ENCODE measurements at regions not wholly inside any gene's neighbourhood (a gene's known extent, or its start where the extent isn't known, plus 50 kb on each side); places are given as distances from the start of the nearest gene placed in this dataset.

DNA sequence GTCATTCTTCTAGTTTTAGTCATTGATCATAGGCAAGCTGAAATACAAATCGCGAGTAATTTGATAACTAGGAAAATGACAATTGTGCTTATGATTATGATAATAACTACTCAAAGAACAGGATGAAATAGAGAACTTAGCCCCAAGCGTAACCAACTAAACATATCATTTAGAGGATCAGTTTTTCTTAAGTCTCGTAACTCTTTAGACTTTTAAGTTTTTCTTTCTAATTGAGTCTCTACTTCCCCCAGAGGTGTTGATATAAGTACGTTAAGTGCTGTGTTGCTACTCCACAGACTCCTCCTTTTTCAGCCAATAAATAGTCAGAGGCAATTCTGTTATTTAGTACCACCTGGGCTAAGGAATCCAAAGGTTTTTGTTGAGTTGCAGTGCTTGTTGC lies 96.3 kb downstream of the NHLRC3 start:
- ATAC-seq (ENCODE audit: low read depth) (no peak), DNase-seq (ENCODE audit: low spot score) (no peak)
- Histone ChIP-seq H3K36me3 (ENCODE audit: low read depth) (no peaks in the 10 kb centered on the region), H3K9me3 (ENCODE audit: severe bottlenecking) (no peaks in the 10 kb centered on the region), H3K4me1 (ENCODE audit: insufficient read depth, poor library complexity, severe bottlenecking) (no peaks in the 10 kb centered on the region), H3K4me3 (ENCODE audit: severe bottlenecking) (no peak overlapping the region), H3K27ac (ENCODE audit: poor library complexity, severe bottlenecking) (no peak overlapping the region), H3K27me3 (ENCODE audit: insufficient read depth, poor library complexity, severe bottlenecking) (no peaks in the 10 kb centered on the region)
- TF ChIP-seq CTCF (IDR thresholded peaks at IDR 0.05; ENCODE audit: poor library complexity, severe bottlenecking) = no peak

DNA sequence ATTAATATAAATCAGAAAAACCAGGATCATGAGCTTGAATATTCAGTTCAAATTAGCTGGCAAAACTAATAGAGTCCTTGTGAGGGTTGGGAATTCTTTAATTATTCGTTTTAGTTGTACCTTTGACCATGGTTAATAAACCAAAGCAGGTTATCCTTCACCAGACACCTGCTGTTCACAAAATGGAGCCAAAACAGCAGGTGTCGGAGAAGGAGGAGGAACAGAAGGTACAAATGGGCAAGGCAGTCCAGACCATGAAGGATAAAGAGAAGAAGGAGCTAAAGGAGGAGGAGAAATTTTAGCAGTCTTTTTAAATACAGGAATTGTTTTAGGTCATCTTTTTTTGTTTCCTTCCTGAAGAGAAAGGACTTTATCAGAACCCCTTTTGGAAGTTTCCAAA lies 106.1 kb downstream of the NHLRC3 start:
- DNase-seq (ENCODE audit: low spot score) (no peak), ATAC-seq (ENCODE audit: low read depth) (no peak)
- peaks cover 4% of the 10 kb centered on the region for H3K4me1 ChIP-seq (ENCODE audit: insufficient read depth, poor library complexity, severe bottlenecking)
- H3K4me3 ChIP-seq (ENCODE audit: severe bottlenecking) = no peak overlapping the region
- no peak overlapping the region for H3K27ac ChIP-seq (ENCODE audit: poor library complexity, severe bottlenecking)
- H3K36me3 ChIP-seq (ENCODE audit: low read depth) = no peaks in the 10 kb centered on the region
- no peaks in the 10 kb centered on the region for H3K9me3 ChIP-seq (ENCODE audit: severe bottlenecking)
- H3K27me3 ChIP-seq (ENCODE audit: insufficient read depth, poor library complexity, severe bottlenecking) = peaks cover 24% of the 10 kb centered on the region
- no peak for TF ChIP-seq CTCF (IDR thresholded peaks at IDR 0.05; ENCODE audit: poor library complexity, severe bottlenecking)

- peak; percentile 87 for TF ChIP-seq CTCF (IDR thresholded peaks at IDR 0.05; ENCODE audit: poor library complexity, severe bottlenecking)
- H3K36me3 ChIP-seq (ENCODE audit: low read depth) = no peaks in the 10 kb centered on the region
- peaks cover 24% of the 10 kb centered on the region for H3K27me3 ChIP-seq (ENCODE audit: insufficient read depth, poor library complexity, severe bottlenecking)
- H3K27ac ChIP-seq (ENCODE audit: poor library complexity, severe bottlenecking) = no peak overlapping the region
- H3K4me3 ChIP-seq (ENCODE audit: severe bottlenecking) = no peak overlapping the region
- peaks cover 4% of the 10 kb centered on the region for H3K4me1 ChIP-seq (ENCODE audit: insufficient read depth, poor library complexity, severe bottlenecking)
- no peaks in the 10 kb centered on the region for H3K9me3 ChIP-seq (ENCODE audit: severe bottlenecking)
- no peak for DNase-seq (ENCODE audit: low spot score)
- ATAC-seq (ENCODE audit: low read depth) = peak; percentile 22; the same call in 1 of the 3 replicates
Observed at GRCh38 chr13:39144941-39145533, 106.8 kb downstream of the NHLRC3 start.

- ATAC-seq (ENCODE audit: low read depth) (peak; percentile 88), DNase-seq (ENCODE audit: low spot score) (no peak)
- peaks cover 4% of the 10 kb centered on the region for H3K4me1 ChIP-seq (ENCODE audit: insufficient read depth, poor library complexity, severe bottlenecking)
- no peak overlapping the region for H3K27ac ChIP-seq (ENCODE audit: poor library complexity, severe bottlenecking)
- no peak for TF ChIP-seq CTCF (IDR thresholded peaks at IDR 0.05; ENCODE audit: poor library complexity, severe bottlenecking)
- no peaks in the 10 kb centered on the region for H3K9me3 ChIP-seq (ENCODE audit: severe bottlenecking)
- no peaks in the 10 kb centered on the region for H3K36me3 ChIP-seq (ENCODE audit: low read depth)
- no peak overlapping the region for H3K4me3 ChIP-seq (ENCODE audit: severe bottlenecking)
- peaks cover 12% of the 10 kb centered on the region for H3K27me3 ChIP-seq (ENCODE audit: insufficient read depth, poor library complexity, severe bottlenecking)
Observed at GRCh38 chr13:39148513-39148961, 110.3 kb downstream of the NHLRC3 start.

DNA sequence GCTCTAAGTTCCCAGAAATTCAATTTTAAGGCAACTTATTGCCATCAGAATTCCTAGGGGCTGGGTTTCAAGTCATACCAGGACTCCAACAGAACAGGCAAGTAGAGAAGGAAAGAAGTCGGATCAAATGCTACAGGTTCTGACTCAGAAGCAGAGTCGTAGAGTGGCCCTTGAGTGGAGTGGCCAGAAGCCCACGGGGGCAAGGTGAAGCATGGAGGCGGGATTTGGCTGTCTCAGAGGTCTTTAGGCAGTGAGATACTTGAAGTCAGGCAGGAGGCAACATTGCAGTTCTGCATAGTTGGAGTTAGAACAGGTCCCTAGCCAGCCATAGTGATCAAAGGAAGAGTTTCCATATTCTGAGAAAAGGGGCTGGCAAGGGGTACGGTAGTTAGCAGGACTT lies 111.6 kb downstream of the NHLRC3 start:
- no peaks in the 10 kb centered on the region for H3K27me3 ChIP-seq (ENCODE audit: insufficient read depth, poor library complexity, severe bottlenecking)
- ATAC-seq (ENCODE audit: low read depth) (no peak), DNase-seq (ENCODE audit: low spot score) (no peak)
- TF ChIP-seq CTCF (IDR thresholded peaks at IDR 0.05; ENCODE audit: poor library complexity, severe bottlenecking) = no peak
- H3K36me3 ChIP-seq (ENCODE audit: low read depth) = no peaks in the 10 kb centered on the region
- no peak overlapping the region for H3K4me3 ChIP-seq (ENCODE audit: severe bottlenecking)
- H3K9me3 ChIP-seq (ENCODE audit: severe bottlenecking) = no peaks in the 10 kb centered on the region
- H3K27ac ChIP-seq (ENCODE audit: poor library complexity, severe bottlenecking) = no peak overlapping the region
- peaks cover 4% of the 10 kb centered on the region for H3K4me1 ChIP-seq (ENCODE audit: insufficient read depth, poor library complexity, severe bottlenecking)
